Nephron (organoid): ENCODE measurements at regions not wholly inside any gene's neighbourhood (a gene's known extent, or its start where the extent isn't known, plus 50 kb on each side); places are given as distances from the start of the nearest gene placed in this dataset.

ENCODE experiments used
- H3K27ac Mint-ChIP-seq, 3 experiments: 2 replicates each; pipeline ENCODE4 v1.8.0; 2020; ENCODE audit warnings: mixed read lengths in 3 of 3, mild to moderate bottlenecking in 2 of 3, moderate library complexity in 1 of 3
- H3K27me3 Mint-ChIP-seq: 2 replicates; pipeline ENCODE4 v1.8.0; 2021; ENCODE audit warnings: low read depth, mild to moderate bottlenecking, moderate library complexity, mixed read lengths
- H3K36me3 Mint-ChIP-seq: 2 replicates; pipeline ENCODE4 v1.8.0; 2020; ENCODE audit warnings: low read depth, mixed read lengths
- H3K4me1 Mint-ChIP-seq: 2 replicates; pipeline ENCODE4 v1.8.0; 2020; ENCODE audit warnings: mixed read lengths
- H3K4me3 Mint-ChIP-seq, 3 experiments: 2 replicates each; pipeline ENCODE4 v1.8.0; 2020; ENCODE audit warnings: mild to moderate bottlenecking in 3 of 3, mixed read lengths in 3 of 3, moderate library complexity in 2 of 3
- H3K9me3 Mint-ChIP-seq: 2 replicates; pipeline ENCODE4 v1.8.0; 2020; ENCODE audit warnings: mixed read lengths
- TF ChIP-seq, protein P1 (sequence below), 3 experiments: fragments of 200-600 bp; sonication (generic); IDR thresholded peaks; one replicate each; pipeline ENCODE4 v1.5.0; 2021; ENCODE audit warnings: antibody characterized with exemption in 3 of 3; ENCODE audit not compliant: unreplicated experiment in 3 of 3

DNA sequence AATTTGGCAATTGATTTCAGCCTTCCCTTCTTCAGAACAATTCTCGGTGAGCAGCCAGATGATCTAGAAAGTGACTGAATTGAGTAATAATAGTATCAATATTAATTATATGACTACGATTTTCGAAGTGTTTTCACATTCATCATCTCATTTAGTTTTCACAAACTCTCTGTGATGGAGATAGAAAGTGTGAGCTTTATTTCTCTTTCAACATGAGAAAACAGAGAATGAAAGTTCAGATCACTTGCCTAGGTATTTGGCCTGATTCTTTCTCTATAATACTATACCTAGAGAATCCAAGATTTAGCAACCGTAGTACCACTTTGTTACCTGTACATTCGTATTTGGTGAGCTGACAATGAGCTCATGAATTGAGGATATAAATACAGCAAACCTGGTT is 739.2 kb upstream of the NR2F2 start:
- Mint-ChIP-seq H3K36me3 (no peaks in the 10 kb centered on the region), H3K27ac (peak overlapping the region in 2 of 3 experiments; percentile 73 to 92), H3K4me1 (peaks cover 35% of the 10 kb centered on the region), H3K9me3 (no peaks in the 10 kb centered on the region), H3K4me3 (no peak overlapping the region), H3K27me3 (no peaks in the 10 kb centered on the region)
- TF ChIP-seq, protein P1, sequence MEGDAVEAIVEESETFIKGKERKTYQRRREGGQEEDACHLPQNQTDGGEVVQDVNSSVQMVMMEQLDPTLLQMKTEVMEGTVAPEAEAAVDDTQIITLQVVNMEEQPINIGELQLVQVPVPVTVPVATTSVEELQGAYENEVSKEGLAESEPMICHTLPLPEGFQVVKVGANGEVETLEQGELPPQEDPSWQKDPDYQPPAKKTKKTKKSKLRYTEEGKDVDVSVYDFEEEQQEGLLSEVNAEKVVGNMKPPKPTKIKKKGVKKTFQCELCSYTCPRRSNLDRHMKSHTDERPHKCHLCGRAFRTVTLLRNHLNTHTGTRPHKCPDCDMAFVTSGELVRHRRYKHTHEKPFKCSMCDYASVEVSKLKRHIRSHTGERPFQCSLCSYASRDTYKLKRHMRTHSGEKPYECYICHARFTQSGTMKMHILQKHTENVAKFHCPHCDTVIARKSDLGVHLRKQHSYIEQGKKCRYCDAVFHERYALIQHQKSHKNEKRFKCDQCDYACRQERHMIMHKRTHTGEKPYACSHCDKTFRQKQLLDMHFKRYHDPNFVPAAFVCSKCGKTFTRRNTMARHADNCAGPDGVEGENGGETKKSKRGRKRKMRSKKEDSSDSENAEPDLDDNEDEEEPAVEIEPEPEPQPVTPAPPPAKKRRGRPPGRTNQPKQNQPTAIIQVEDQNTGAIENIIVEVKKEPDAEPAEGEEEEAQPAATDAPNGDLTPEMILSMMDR (IDR thresholded peaks at IDR 0.05; ENCODE audit: unreplicated experiment in 3 of 3) = no peak

DNA sequence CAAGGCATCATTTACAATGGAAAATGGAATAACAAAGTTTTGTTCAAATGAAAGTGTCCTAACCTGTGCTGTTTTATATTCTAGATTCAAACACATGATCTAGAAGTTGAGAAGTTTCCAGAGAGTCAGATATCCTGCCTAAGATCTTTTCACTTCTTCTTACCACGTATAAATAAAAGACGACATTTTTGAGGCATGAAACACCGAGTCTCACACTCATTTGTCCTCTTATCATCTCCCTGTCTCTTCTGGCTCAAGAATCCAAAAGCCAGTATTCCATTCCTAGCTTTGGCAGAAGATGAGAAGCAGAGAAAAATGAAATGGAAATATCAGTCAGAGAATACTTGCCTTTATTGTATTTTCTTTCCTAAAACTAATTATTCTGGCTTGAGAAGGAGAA is 738.6 kb upstream of the NR2F2 start:
- Mint-ChIP-seq H3K27ac (peak overlapping the region; percentile 61 to 90 (median 73)), H3K27me3 (no peaks in the 10 kb centered on the region), H3K36me3 (no peaks in the 10 kb centered on the region), H3K4me3 (no peak overlapping the region), H3K4me1 (peaks cover 41% of the 10 kb centered on the region), H3K9me3 (no peaks in the 10 kb centered on the region)
- TF ChIP-seq, protein P1 (IDR thresholded peaks at IDR 0.05; ENCODE audit: unreplicated experiment in 3 of 3) = no peak

DNA sequence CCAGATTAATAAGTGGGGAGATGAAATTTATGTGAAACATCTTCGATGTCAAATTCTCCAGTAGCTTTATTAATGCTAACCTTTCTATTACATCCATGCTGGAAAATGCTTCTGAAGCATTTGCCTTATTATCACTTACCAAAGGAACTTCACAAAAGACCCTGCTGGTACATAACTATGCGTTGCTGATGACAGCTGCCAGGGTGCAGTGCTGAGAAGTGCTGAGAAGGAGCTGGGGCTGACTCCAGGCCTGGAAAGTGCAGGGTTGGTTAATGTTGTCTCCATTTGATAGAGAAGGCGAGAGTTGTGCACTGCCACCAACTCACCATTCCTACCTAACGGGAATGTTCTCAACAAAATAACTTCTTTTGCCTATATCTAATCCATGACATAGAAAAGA is 736.0 kb upstream of the NR2F2 start:
- Mint-ChIP-seq H3K4me1 (peaks cover 56% of the 10 kb centered on the region), H3K27ac (peak overlapping the region; percentile 69 to 86 (median 70)), H3K4me3 (no peak overlapping the region), H3K36me3 (no peaks in the 10 kb centered on the region), H3K27me3 (no peaks in the 10 kb centered on the region), H3K9me3 (no peaks in the 10 kb centered on the region)
- TF ChIP-seq, protein P1 (IDR thresholded peaks at IDR 0.05; ENCODE audit: unreplicated experiment in 3 of 3) = no peak

DNA sequence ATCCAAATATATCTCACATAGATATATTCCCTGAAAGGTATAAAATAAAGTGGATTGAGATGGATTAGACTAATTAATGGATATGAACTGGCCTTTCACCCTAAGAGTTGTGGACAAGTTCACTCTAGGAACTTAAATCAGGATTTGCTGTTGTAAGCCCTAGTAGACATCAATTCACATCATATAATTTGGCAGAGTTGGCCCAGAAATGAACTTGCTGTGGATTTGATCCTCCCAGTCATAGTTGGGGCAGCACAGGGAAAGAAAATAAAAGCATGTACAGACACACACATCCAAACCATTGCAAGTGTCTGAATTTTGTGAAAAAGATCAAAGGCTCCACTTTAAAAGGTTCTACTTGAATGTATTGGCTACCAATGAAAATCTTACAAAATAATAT is 734.7 kb upstream of the NR2F2 start:
- peak overlapping the region; percentile 61 to 86 (median 70) for H3K27ac Mint-ChIP-seq

DNA sequence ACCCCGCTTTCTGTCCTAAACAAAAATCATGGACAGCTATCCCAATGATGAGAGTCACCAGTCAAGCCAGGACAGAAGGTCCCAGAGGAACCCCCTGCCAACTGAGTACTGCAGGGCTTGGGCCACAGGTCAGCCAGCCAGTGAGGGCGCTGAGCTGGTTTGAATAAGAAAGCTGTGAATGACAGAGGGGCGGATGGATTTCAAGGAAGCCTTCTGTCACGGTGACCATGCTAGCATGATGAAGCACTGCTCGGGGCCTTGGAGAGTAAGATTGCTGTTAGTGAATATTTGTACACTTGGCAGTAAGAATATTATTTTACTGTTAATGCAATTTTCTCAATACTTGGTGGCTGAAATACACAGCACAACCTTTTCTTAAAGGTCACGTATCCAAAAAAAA is 734.0 kb upstream of the NR2F2 start:
- Mint-ChIP-seq H3K36me3 (peaks cover 7% of the 10 kb centered on the region), H3K27me3 (no peaks in the 10 kb centered on the region), H3K9me3 (peaks cover 7% of the 10 kb centered on the region), H3K4me1 (peaks cover 42% of the 10 kb centered on the region), H3K27ac (peak overlapping the region; percentile 88 to 96 (median 95)), H3K4me3 (no peak overlapping the region)
- TF ChIP-seq, protein P1 (IDR thresholded peaks at IDR 0.05; ENCODE audit: unreplicated experiment in 3 of 3) = no peak

More for the DNA sequence above, 734.7 kb upstream of the NR2F2 start:
- Mint-ChIP-seq H3K4me1 (peaks cover 46% of the 10 kb centered on the region), H3K4me3 (no peak overlapping the region), H3K36me3 (peaks cover 6% of the 10 kb centered on the region), H3K27me3 (no peaks in the 10 kb centered on the region), H3K9me3 (peaks cover 7% of the 10 kb centered on the region)
- TF ChIP-seq, protein P1 (IDR thresholded peaks at IDR 0.05; ENCODE audit: unreplicated experiment in 3 of 3) = no peak

DNA sequence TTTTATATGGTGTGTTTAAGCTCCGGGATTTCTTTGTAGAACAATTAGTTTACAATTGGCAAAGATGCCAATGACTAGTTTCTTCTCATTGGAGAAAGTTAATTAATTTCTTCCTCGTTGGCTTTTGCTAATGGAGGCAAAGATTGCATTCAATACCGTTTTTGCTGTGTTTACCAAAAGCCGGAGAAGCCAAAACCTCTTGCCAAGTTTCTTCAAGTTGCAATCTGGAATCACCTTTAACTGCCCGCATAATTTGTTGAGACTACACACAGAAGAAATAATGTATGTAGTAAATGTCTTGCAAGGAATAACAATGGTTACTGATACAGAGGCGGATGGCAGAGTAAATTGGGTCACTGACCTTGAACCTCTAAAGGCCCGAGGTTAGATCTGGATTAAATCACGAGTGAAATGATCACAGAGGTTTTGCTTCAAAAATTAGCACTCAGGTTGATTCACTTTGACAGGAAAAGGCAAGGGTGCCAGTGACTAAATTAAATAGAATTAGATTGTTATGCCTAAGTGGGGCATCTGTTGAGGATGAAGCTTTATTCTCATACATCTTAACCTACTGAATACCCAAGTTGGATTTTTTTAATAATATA is 732.1 kb upstream of the NR2F2 start:
- peak overlapping the region; percentile 88 to 96 (median 95) for H3K27ac Mint-ChIP-seq
- TF ChIP-seq, protein P1 (IDR thresholded peaks at IDR 0.05; ENCODE audit: unreplicated experiment in 3 of 3) = no peak
- peaks cover 9% of the 10 kb centered on the region for H3K36me3 Mint-ChIP-seq
- H3K27me3 Mint-ChIP-seq = no peaks in the 10 kb centered on the region
- H3K4me3 Mint-ChIP-seq = no peak overlapping the region
- H3K4me1 Mint-ChIP-seq = peaks cover 35% of the 10 kb centered on the region
- peaks cover 9% of the 10 kb centered on the region for H3K9me3 Mint-ChIP-seq
